Kidney epithelial cell (primary cell): ENCODE measurements at regions not wholly inside any gene's neighbourhood (a gene's known extent, or its start where the extent isn't known, plus 50 kb on each side); places are given as distances from the start of the nearest gene placed in this dataset.

Source experiments
- DNase-seq: peaks from one replicate; pipeline ENCODE4 v3.0.0-alpha.2; 2010; ENCODE audit warnings: low read depth
- H3K27me3 ChIP-seq: 2 replicates; pipeline ENCODE4 v1.6.0; 2011; ENCODE audit warnings: low read length; ENCODE audit not compliant: control insufficient read depth, insufficient read depth
- H3K36me3 ChIP-seq: 2 replicates; pipeline ENCODE4 v1.5.1; 2011; ENCODE audit warnings: low read length; ENCODE audit not compliant: control insufficient read depth, insufficient read depth
- H3K4me3 ChIP-seq: 2 replicates; pipeline ENCODE4 v1.5.1; 2011; ENCODE audit warnings: low read depth, mild to moderate bottlenecking, control low read depth, low read length
- TF ChIP-seq, protein P1 (sequence below): IDR thresholded peaks from 2 replicates; pipeline ENCODE4 v1.5.1; 2011; ENCODE audit warnings: mild to moderate bottlenecking, moderate library complexity, low read length, control low read depth, inconsistent platforms; ENCODE audit not compliant: insufficient read depth, poor library complexity, severe bottlenecking

DNA sequence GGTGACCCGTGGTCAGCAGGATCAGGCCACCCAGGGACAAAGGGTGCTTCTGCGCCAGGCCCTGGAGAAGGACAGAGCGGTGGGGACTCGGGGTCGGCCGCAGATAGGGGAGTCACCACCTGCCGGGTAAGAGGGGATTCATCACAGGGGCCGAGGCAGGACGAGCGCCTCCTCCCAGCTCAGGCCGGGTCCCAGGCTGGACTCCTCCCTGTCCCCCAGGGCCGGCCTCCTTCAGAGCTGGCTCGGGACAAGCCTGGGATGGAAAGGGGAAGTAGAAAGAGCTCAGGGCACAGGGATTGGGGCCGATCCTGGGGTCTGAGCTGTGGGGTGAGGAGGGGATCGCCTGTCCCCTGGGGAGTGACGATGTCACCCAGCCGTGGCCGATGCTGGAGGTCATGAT, 139.4 kb downstream of the GPCPD1 start:
- peaks cover 3% of the 10 kb centered on the region for H3K27me3 ChIP-seq
- TF ChIP-seq, protein P1, sequence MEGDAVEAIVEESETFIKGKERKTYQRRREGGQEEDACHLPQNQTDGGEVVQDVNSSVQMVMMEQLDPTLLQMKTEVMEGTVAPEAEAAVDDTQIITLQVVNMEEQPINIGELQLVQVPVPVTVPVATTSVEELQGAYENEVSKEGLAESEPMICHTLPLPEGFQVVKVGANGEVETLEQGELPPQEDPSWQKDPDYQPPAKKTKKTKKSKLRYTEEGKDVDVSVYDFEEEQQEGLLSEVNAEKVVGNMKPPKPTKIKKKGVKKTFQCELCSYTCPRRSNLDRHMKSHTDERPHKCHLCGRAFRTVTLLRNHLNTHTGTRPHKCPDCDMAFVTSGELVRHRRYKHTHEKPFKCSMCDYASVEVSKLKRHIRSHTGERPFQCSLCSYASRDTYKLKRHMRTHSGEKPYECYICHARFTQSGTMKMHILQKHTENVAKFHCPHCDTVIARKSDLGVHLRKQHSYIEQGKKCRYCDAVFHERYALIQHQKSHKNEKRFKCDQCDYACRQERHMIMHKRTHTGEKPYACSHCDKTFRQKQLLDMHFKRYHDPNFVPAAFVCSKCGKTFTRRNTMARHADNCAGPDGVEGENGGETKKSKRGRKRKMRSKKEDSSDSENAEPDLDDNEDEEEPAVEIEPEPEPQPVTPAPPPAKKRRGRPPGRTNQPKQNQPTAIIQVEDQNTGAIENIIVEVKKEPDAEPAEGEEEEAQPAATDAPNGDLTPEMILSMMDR = no peak
- H3K36me3 ChIP-seq = no peaks in the 10 kb centered on the region
- no peak for DNase-seq
- no peak overlapping the region for H3K4me3 ChIP-seq

DNA sequence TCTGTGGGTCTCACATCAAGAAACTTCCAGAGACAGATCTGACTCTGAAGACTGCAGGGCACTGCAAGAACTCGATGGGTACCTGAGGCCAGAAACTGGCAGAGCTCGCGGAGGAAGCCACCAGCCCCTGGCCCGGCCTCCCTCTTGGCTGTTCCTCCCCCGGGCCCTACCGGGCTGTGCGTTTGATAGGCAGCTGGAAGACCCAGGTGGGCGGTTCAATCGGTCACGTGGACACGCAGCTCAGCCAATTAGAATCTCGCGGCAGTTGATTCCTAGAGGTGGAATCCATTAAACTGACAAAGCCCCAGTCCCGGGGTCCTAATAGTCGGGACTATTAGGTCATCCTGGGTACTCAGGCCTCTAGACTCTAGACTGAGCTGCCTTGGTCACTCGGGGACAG, 139.9 kb downstream of the GPCPD1 start:
- DNase-seq = no peak
- H3K36me3 ChIP-seq = no peaks in the 10 kb centered on the region
- H3K27me3 ChIP-seq = peaks cover 7% of the 10 kb centered on the region
- no peak overlapping the region for H3K4me3 ChIP-seq
- TF ChIP-seq, protein P1 = no peak

DNA sequence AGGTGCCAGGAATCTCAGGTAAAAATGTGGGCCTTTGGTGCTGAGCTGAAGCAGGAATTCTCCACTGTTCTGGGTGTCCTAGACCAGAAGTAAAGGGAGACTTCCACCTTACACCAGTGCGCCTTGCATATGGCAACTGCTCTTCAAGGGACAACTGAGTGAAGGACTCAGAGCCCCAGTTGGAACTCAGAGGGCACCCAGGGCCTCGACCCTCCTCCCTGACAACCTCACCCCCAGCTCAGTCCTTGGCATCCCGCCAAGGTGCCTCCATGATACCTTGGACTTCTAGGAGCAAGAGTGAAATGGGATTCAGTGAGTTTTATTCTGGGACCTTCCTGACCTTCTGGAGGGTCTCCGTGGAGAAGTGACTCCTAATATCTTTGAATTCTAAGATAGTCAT, 140.3 kb downstream of the GPCPD1 start:
- Histone ChIP-seq H3K4me3 (no peak overlapping the region), H3K27me3 (peaks cover 7% of the 10 kb centered on the region), H3K36me3 (no peaks in the 10 kb centered on the region)
- TF ChIP-seq, protein P1 = no peak
- no peak for DNase-seq

DNA sequence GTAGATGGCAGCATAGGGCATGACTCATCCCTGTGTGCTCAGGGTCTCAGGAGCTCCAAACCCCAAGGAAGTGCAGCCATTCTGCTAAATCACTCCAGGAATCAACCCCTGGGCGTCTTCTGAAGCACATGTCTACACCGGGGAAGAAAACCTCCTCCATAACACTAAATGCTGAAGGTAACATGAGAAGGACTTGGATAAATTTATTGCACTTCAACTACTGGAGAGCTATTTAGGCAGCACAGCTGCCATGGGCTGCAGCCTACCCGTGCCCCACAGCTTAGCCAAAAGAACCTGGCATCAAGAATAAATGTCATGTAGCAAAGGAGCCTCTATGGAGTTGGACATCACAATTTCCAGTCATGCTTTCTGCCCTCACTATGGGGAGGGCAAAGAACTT, 141.7 kb downstream of the GPCPD1 start:
- Histone ChIP-seq H3K36me3 (no peaks in the 10 kb centered on the region), H3K4me3 (no peak overlapping the region), H3K27me3 (peaks cover 13% of the 10 kb centered on the region)
- DNase-seq = no peak
- TF ChIP-seq, protein P1 = no peak

DNA sequence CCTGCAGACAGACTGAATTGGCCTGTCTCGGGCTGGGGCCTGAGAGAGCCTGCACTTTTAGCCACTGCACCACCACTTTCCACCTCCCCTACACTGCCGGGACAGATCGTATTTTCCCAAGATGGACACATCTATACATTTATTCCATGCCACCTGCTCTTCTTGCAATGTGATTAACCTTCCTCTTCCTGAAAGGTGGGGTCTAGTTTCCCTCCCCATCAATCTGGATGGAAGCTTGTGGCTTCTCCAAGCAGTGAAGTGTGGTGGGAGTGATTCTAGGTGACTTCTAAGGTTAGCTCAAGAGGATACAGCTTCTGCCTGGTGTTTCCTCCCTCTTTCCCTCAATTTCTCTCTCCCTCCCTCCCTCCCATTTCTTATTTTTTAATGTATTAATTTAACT, 143.7 kb downstream of the GPCPD1 start:
- TF ChIP-seq, protein P1 = no peak

DNA sequence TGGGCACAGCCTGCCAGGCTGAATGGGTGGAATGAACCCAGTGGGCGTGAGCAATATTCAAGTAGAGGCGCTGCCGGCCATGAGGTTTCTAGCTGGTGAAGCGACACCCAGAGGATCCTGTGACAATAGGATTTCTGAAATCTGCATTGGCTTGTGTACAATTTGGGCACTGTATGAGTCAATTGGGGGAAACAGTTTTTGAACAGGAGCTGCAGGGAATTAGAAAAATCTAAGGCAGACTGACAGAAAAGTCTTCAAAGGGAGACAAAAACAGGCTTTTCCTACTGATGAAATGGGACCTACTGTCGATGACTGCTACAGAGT, 145.2 kb downstream of the GPCPD1 start:
- no peaks in the 10 kb centered on the region for H3K36me3 ChIP-seq
- no peak for DNase-seq
- H3K27me3 ChIP-seq = peaks cover 16% of the 10 kb centered on the region
- TF ChIP-seq, protein P1 = no peak
- H3K4me3 ChIP-seq = no peak overlapping the region

More for the DNA sequence above, 143.7 kb downstream of the GPCPD1 start:
- peaks cover 16% of the 10 kb centered on the region for H3K27me3 ChIP-seq
- no peaks in the 10 kb centered on the region for H3K36me3 ChIP-seq
- H3K4me3 ChIP-seq = no peak overlapping the region
- DNase-seq = no peak
